ENCODE measurements at regions not wholly inside any gene's neighbourhood (a gene's known extent, or its start where the extent isn't known, plus 50 kb on each side); places are given as distances from the start of the nearest gene placed in this dataset.

DNA sequence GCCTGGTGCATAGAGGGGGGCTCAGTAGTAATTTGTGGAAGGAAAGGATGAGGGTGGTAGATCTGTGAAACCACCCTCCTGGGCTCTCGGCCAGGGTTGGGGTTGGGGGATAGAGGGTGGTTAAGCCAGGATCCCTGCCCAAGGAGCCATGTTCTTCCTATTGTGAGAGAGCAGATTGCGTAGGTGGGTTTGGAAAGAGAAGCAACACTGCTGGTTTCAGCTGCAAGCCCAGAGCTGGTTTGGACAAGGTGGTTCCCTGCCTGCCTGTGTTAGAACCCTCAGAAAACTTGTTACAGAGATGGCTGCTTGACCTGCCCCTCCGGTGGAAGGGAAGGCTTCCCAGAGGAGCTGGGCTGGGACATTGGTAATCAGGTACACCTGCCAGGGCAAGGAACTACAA lies 131.2 kb upstream of the HAND1 start:
- POLR2A ChIA-PET, result no interaction called here
- DNase-seq (ENCODE audit: low read depth, low spot score), result no peak
- intact Hi-C loops (cut with micrococcal nuclease), result no loop called here
- Histone ChIP-seq H3K79me2 (ENCODE audit: insufficient read depth, low read length) (no peaks in the 10 kb centered on the region), H3K9me2 (ENCODE audit: insufficient read depth) (no peaks in the 10 kb centered on the region), H2AFZ (ENCODE audit: low read depth, low read length, poor library complexity, severe bottlenecking) (no peak overlapping the region), H3K4me2 (ENCODE audit: low read length) (no peak overlapping the region), H3K9me3 (ENCODE audit: control insufficient read depth in 1 of 2, insufficient read depth in 1 of 2, low read depth in 1 of 2, low read length in 2 of 2) (no peaks in the 10 kb centered on the region), H3K4me1 (ENCODE audit: control insufficient read depth in 1 of 2, insufficient read depth in 2 of 2, low read length in 2 of 2) (peaks cover 3 to 21% of the 10 kb centered on the region in 2 experiments; a peak in 3 of 4 replicates), H3K27ac (ENCODE audit: low read depth, low read length) (no peak overlapping the region), H3K9ac (ENCODE audit: low read length) (no peak overlapping the region), H3K36me3 (ENCODE audit: control insufficient read depth in 1 of 2, insufficient read depth in 2 of 2, low read length in 2 of 2) (no peaks in the 10 kb centered on the region), H3K27me3 (ENCODE audit: insufficient read depth, low read length) (no peaks in the 10 kb centered on the region), H4K20me1 (ENCODE audit: insufficient read depth) (no peaks in the 10 kb centered on the region), H3K4me3 (replicated peaks in 1 of 2; ENCODE audit: low read depth in 1 of 2, low read length in 2 of 2) (no peak overlapping the region)
- CTCF ChIA-PET, result no interaction called here
- BruUV-seq (replicated peaks), result no TSS peak
- RAD21 ChIA-PET (ENCODE audit: low non-redundant PET in 1 of 2, low total read pairs in 2 of 2, uncharacterized antibody in 2 of 2, unreplicated experiment in 2 of 2), result no interaction called here
- ATAC-seq, result no peak
- TF ChIP-seq RAD21 (IDR thresholded peaks at IDR 0.05; ENCODE audit: low read depth) (no peak), EZH2phosphoT487 (IDR thresholded peaks at IDR 0.05; ENCODE audit: borderline replicate concordance) (no peak), EZH2 (IDR thresholded peaks at IDR 0.05) (no peak), ZNF274 (IDR thresholded peaks at IDR 0.05; ENCODE audit: low read depth, low read length) (no peak)
- TF ChIP-seq, protein P1, sequence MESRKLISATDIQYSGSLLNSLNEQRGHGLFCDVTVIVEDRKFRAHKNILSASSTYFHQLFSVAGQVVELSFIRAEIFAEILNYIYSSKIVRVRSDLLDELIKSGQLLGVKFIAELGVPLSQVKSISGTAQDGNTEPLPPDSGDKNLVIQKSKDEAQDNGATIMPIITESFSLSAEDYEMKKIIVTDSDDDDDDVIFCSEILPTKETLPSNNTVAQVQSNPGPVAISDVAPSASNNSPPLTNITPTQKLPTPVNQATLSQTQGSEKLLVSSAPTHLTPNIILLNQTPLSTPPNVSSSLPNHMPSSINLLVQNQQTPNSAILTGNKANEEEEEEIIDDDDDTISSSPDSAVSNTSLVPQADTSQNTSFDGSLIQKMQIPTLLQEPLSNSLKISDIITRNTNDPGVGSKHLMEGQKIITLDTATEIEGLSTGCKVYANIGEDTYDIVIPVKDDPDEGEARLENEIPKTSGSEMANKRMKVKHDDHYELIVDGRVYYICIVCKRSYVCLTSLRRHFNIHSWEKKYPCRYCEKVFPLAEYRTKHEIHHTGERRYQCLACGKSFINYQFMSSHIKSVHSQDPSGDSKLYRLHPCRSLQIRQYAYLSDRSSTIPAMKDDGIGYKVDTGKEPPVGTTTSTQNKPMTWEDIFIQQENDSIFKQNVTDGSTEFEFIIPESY (IDR thresholded peaks at IDR 0.05; ENCODE audit: extremely low read depth, insufficient replicate concordance, low read length), result no peak

DNA sequence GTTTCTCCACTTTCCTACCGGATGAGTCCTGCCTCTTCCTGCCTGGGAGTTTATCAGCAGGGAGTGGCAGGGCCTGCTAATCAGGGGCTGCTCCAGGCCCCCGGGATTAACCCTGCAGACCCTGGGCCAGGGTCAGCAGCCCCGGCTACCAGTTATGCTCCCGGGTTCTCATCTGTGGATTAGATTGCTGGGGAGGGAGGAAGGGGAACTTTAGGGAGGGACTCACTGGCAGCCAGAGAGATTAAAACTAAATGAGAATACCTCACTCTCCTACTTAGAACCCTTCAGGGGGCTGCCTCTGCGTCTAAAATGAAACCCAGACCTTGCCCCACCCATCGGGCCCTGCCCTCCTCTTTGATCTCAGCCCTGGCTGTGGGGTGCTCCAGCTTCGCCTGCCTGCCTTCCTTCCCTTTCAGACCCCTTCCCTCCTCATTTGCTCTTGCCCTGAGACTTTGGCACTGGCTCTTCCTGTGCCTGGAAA lies 130.5 kb upstream of the HAND1 start:
- Histone ChIP-seq H3K9me3 (ENCODE audit: control insufficient read depth in 1 of 2, insufficient read depth in 1 of 2, low read depth in 1 of 2, low read length in 2 of 2) (no peaks in the 10 kb centered on the region), H3K27me3 (ENCODE audit: insufficient read depth, low read length) (no peaks in the 10 kb centered on the region), H3K9ac (ENCODE audit: low read length) (no peak overlapping the region), H3K36me3 (ENCODE audit: control insufficient read depth in 1 of 2, insufficient read depth in 2 of 2, low read length in 2 of 2) (no peaks in the 10 kb centered on the region), H4K20me1 (ENCODE audit: insufficient read depth) (no peaks in the 10 kb centered on the region), H3K4me2 (ENCODE audit: low read length) (no peak overlapping the region), H3K9me2 (ENCODE audit: insufficient read depth) (no peaks in the 10 kb centered on the region), H3K27ac (ENCODE audit: low read depth, low read length) (no peak overlapping the region), H3K79me2 (ENCODE audit: insufficient read depth, low read length) (no peaks in the 10 kb centered on the region), H3K4me3 (replicated peaks in 1 of 2; ENCODE audit: low read depth in 1 of 2, low read length in 2 of 2) (no peak overlapping the region), H2AFZ (ENCODE audit: low read depth, low read length, poor library complexity, severe bottlenecking) (no peak overlapping the region), H3K4me1 (ENCODE audit: control insufficient read depth in 1 of 2, insufficient read depth in 2 of 2, low read length in 2 of 2) (peaks cover 3 to 24% of the 10 kb centered on the region in 2 experiments; a peak in 3 of 4 replicates)
- CTCF ChIA-PET, result no interaction called here
- no peak for ATAC-seq
- POLR2A ChIA-PET, result no interaction called here
- no TSS peak for BruUV-seq (replicated peaks)
- RAD21 ChIA-PET (ENCODE audit: low non-redundant PET in 1 of 2, low total read pairs in 2 of 2, uncharacterized antibody in 2 of 2, unreplicated experiment in 2 of 2), result no interaction called here
- DNase-seq (ENCODE audit: low read depth, low spot score), result no peak
- intact Hi-C loops (cut with micrococcal nuclease), result no loop called here
- TF ChIP-seq, protein P2, sequence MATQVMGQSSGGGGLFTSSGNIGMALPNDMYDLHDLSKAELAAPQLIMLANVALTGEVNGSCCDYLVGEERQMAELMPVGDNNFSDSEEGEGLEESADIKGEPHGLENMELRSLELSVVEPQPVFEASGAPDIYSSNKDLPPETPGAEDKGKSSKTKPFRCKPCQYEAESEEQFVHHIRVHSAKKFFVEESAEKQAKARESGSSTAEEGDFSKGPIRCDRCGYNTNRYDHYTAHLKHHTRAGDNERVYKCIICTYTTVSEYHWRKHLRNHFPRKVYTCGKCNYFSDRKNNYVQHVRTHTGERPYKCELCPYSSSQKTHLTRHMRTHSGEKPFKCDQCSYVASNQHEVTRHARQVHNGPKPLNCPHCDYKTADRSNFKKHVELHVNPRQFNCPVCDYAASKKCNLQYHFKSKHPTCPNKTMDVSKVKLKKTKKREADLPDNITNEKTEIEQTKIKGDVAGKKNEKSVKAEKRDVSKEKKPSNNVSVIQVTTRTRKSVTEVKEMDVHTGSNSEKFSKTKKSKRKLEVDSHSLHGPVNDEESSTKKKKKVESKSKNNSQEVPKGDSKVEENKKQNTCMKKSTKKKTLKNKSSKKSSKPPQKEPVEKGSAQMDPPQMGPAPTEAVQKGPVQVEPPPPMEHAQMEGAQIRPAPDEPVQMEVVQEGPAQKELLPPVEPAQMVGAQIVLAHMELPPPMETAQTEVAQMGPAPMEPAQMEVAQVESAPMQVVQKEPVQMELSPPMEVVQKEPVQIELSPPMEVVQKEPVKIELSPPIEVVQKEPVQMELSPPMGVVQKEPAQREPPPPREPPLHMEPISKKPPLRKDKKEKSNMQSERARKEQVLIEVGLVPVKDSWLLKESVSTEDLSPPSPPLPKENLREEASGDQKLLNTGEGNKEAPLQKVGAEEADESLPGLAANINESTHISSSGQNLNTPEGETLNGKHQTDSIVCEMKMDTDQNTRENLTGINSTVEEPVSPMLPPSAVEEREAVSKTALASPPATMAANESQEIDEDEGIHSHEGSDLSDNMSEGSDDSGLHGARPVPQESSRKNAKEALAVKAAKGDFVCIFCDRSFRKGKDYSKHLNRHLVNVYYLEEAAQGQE (IDR thresholded peaks at IDR 0.05; ENCODE audit: low read depth), result no peak
- no peak for TF ChIP-seq SP1 (IDR thresholded peaks at IDR 0.05; ENCODE audit: low read depth)
- no peak for TF ChIP-seq YY1 (IDR thresholded peaks at IDR 0.05; ENCODE audit: extremely low read depth, insufficient replicate concordance, low read depth, low read length)
- no peak for TF ChIP-seq FOSL1 (IDR thresholded peaks at IDR 0.05; ENCODE audit: low read depth)
- no peak for TF ChIP-seq ELF1 (IDR thresholded peaks at IDR 0.05; ENCODE audit: borderline replicate concordance, low read depth)
- TF ChIP-seq, protein P1 (IDR thresholded peaks at IDR 0.05; ENCODE audit: extremely low read depth, insufficient replicate concordance, low read length), result no peak
- no peak for TF ChIP-seq TCF7L2 (IDR thresholded peaks at IDR 0.05; ENCODE audit: borderline replicate concordance, extremely low read depth, insufficient read depth, insufficient read length)
- no peak for TF ChIP-seq ZNF274 (IDR thresholded peaks at IDR 0.05; ENCODE audit: low read depth, low read length)
